ENCODE measurements at regions not wholly inside any gene's neighbourhood (a gene's known extent, or its start where the extent isn't known, plus 50 kb on each side); places are given as distances from the start of the nearest gene placed in this dataset.

DNA sequence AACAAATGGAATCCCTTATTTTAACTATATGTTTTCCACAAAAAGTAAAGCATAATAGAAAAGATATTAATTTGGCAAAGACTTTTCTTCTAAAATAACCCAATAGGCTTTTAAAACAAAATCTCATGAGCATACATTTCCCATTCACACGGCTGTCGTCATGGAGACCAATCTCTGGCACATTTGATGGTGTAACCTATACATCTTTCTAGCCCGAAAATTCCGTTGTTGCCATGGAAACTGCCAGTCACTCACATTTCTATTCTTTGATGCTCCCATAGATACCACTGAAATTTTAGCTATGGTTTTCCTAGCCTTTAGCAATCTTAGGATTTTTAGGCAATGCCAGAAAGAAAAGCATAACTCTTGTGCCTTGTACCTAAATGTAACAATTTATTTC lies 262.9 kb upstream of the TRPM3 start:
- Histone ChIP-seq H3K36me3 (replicated peaks in 1 of 2) (no peaks in the 10 kb centered on the region), H3K27me3 (no peaks in the 10 kb centered on the region), H3K9me3 (replicated peaks in 1 of 3) (peaks cover 0 to 4% (median 0%) of the 10 kb centered on the region in 3 donors), H3K27ac (no peak overlapping the region), H3K4me3 (no peak overlapping the region), H3K4me1 (replicated peaks in 1 of 2) (no peaks in the 10 kb centered on the region)
- intact Hi-C loops (cut with DNase I) = no loop called here
- no peak for TF ChIP-seq POLR2A (IDR thresholded peaks at IDR 0.05)
- TF ChIP-seq, protein P1, sequence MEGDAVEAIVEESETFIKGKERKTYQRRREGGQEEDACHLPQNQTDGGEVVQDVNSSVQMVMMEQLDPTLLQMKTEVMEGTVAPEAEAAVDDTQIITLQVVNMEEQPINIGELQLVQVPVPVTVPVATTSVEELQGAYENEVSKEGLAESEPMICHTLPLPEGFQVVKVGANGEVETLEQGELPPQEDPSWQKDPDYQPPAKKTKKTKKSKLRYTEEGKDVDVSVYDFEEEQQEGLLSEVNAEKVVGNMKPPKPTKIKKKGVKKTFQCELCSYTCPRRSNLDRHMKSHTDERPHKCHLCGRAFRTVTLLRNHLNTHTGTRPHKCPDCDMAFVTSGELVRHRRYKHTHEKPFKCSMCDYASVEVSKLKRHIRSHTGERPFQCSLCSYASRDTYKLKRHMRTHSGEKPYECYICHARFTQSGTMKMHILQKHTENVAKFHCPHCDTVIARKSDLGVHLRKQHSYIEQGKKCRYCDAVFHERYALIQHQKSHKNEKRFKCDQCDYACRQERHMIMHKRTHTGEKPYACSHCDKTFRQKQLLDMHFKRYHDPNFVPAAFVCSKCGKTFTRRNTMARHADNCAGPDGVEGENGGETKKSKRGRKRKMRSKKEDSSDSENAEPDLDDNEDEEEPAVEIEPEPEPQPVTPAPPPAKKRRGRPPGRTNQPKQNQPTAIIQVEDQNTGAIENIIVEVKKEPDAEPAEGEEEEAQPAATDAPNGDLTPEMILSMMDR (IDR thresholded peaks at IDR 0.05) = no peak
- DNase-seq = no peak
- WGBS, 4 donors = 55 to 84% (median 72%) methylated on average over 4 of the region's 4 CpGs

DNA sequence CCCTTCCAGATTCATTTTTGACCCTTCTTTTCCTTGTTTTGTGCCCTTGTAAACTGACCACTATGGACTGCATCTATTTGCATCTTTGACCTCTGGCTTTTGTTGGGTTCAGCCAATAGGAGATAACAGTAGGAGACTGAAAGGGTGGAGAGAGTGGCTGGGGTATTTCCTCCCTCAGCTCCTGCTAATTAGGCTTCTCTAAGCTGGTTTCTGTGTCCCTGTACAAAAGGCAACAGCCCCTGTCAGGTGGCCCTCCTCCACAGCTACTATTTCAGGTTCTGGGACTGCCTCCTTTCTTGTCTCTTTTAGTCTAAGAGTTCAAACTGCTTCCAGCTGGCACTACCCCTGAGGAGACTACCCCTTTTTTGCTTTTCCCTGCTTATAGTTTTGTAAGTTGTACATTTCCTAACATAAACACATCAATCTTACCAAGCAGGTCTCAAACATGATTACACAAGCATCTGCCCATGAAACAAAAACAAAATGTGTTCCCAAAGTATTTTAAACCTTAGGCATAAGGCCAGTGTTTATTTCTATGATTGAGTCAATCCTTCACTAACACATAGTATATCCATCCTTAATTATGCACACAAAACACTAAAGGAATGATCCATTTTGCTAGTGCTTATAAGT lies 262.0 kb upstream of the TRPM3 start:
- intact Hi-C loops (cut with DNase I) = no loop called here
- Histone ChIP-seq H3K27ac (no peak overlapping the region), H3K4me3 (no peak overlapping the region), H3K36me3 (replicated peaks in 1 of 2) (no peaks in the 10 kb centered on the region), H3K4me1 (replicated peaks in 1 of 2) (no peaks in the 10 kb centered on the region), H3K27me3 (no peaks in the 10 kb centered on the region), H3K9me3 (replicated peaks in 1 of 3) (peaks cover 0 to 4% (median 0%) of the 10 kb centered on the region in 3 donors)
- TF ChIP-seq, protein P1 (IDR thresholded peaks at IDR 0.05) = no peak
- no peak for TF ChIP-seq POLR2A (IDR thresholded peaks at IDR 0.05)
- no peak for DNase-seq

DNA sequence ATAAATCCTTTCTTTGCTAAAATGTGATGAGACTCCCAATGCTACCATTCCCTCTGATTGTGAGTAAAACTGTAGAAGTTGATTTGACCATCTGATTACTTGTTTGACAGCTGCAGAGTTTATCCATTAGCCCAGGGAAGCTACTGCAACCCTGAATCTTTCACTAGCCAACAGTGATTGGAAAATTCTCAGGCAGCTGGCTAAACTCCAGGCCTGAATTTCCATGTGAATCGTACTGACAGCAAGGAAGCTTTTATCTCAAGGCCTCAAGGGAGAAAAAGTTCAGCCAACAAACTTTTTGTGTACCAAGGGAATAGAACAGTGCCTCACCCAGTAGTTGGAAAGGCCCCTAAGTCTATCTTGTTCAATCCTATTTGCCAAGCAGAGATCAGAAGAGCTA lies 246.7 kb upstream of the TRPM3 start:
- no peak overlapping the region for H3K4me3 ChIP-seq
- peak; percentile 13 to 56 (median 24) for DNase-seq
- H3K36me3 ChIP-seq (replicated peaks in 1 of 2) = no peaks in the 10 kb centered on the region
- H3K27me3 ChIP-seq = no peaks in the 10 kb centered on the region
- TF ChIP-seq POLR2A (IDR thresholded peaks at IDR 0.05) = no peak
- TF ChIP-seq, protein P1 (IDR thresholded peaks at IDR 0.05) = no peak
- H3K9me3 ChIP-seq (replicated peaks in 1 of 3) = no peaks in the 10 kb centered on the region
- WGBS, 4 donors = 5 to 21% (median 10%) methylated on average over 1 of the region's 1 CpG
- H3K27ac ChIP-seq = no peak overlapping the region
- intact Hi-C loops (cut with DNase I) = no loop called here
- no peaks in the 10 kb centered on the region for H3K4me1 ChIP-seq (replicated peaks in 1 of 2)

DNA sequence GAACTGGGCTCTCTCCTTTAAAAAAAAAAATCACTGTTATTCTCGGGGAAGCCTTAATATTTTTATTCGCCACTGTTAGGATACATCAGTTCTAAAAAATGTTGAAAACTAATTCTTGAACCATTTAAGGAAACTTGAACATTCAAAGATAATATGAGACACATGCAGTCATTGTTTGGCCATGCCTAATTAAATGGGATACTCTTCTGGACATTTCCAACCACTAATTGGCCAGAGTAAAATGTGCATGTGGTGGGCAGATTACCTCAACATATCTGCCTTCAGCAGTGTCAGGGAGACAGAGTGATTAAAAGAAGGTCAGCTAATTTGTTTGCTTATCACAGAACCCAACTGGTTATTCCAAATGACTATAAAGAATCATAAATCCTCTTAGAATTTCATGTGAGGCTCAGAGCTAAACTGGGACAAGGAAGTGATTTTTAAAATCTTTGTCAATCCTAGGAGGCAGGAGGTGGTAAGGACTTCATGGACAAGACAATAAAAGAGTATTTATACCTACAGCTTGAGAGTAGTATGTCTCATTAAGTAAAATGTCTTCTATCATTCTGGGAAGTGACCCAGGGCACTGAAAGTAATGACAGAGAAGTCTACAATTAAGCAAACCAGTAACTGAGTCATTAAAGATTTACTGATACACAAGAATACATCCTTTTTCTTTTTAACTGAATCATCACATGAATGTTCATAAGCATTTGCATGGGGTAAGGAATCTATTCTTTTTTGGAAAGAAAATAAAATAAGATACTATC lies 242.9 kb upstream of the TRPM3 start:
- WGBS, 4 donors = 80 to 90% (median 90%) methylated on average over 2 of the region's 2 CpGs
- H3K4me3 ChIP-seq = no peak overlapping the region
- TF ChIP-seq, protein P1 (IDR thresholded peaks at IDR 0.05) = no peak
- TF ChIP-seq POLR2A (IDR thresholded peaks at IDR 0.05) = no peak

More for the DNA sequence above, 242.9 kb upstream of the TRPM3 start:
- Histone ChIP-seq H3K4me1 (replicated peaks in 1 of 2) (no peaks in the 10 kb centered on the region), H3K27me3 (no peaks in the 10 kb centered on the region), H3K9me3 (replicated peaks in 1 of 3) (no peaks in the 10 kb centered on the region), H3K36me3 (replicated peaks in 1 of 2) (no peaks in the 10 kb centered on the region), H3K27ac (no peak overlapping the region)
- no peak for DNase-seq
- intact Hi-C loops (cut with DNase I) = no loop called here
